Hematopoietic multipotent progenitor cell treated with erythropoietin and hydrocortisone succinate and interleukin-3 and kit ligand, for 8 days (in vitro differentiated cells): ENCODE measurements at regions not wholly inside any gene's neighbourhood (a gene's known extent, or its start where the extent isn't known, plus 50 kb on each side); places are given as distances from the start of the nearest gene placed in this dataset.
"Not testable (repeated sequence)": the region's sequence is repeated elsewhere in the genome, so short reads cannot be mapped to it uniquely, and the experiment has no call there.

Source experiments
- DNase-seq: peaks from one replicate; pipeline ENCODE4 v3.0.0-alpha.2; 2015

DNA sequence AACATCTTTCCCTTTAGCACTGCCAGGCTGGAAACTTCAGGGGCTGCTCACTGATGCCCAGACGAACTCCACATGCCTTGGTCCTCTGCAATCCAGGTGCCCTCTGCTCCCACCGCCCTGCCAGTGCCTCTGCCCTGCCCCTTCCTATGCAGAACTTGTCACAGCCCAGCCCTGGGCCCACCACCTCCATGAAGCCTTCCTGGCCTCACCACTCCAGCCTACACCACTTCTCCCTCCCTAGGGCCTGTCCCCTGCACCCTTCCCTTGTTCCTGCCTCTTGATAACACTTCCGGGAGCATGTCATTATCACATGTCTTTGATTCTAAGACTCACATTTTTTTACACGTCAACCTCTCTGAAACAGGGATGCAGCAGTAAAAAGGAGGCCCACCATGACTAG is 627.2 kb downstream of the UQCRFS1 start:
- no peak for DNase-seq

DNA sequence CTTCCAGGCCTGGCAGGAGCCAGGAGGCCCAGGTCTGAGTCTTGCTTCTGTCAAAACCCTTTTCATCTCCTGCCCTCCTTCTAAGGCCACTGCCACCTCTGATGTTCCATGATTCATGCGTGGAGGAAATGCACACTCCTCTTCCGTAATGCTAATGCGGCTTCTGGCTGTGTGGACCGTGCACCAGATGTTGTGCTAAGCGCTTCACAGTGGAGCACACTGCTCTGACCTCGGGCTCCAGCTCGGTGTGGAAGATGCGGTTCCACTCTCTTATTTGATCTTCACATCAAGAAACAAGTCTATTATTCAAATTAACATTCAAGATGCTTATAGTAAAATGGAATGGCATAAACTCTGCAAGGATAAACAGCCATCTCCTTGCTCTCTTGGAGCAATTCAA is 629.2 kb downstream of the UQCRFS1 start:
- no peak for DNase-seq

DNA sequence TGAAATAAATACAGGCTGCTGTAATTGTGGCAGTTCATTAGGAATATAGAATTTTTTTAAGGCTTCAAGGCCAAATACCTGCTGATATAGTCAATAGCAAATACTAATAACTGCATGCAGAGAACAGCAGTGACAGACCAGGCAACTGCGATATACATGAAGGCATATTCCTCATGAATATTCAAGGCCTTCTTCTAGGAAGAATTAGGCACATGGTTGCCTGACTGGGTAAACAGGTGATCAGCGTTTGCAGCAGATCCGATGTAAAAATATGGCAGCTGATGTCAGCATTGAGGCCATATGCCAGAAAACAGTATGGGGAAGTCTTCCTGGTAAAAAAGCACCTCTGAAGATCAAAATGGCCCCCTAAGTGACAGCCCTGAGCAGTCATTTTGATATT is 629.7 kb downstream of the UQCRFS1 start:
- no peak for DNase-seq

DNA sequence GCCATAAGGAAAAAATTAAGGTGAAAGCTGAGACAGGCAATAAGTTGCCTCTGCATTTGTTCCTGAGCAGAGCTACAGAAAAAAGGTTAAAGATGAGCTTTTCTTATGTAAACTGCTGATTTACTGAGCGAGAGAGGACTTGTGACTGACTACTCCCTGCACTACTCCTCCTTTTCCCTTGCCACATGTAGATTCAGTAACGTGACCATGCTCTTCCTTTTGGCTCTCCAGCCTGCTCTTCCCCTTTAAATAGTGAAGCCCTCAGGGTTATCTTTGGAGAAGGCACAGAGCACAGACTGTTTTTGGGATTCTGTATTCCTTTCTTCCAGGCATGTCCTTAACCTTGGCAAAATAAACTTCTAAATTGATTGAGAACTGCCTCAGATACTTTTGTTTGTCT is 630.2 kb downstream of the UQCRFS1 start:
- no peak for DNase-seq

DNA sequence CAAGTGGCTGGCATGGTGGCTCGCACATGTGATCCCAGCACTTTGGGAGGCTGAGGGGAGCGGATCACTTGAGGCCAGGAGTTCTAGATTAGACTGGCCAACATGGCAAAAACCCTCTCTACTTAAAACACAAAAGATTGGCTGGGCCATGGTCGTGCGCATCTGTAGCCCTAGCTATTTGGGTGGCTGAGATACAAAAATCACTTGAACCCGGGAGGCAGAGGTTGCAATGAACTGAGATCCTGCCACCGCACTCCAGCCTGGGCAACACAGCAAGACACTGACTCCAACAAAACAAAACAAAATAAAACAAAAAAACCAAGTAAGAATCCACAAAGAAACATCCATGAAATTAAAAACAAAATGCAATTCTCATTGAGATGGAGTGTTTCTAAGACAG is 630.6 kb downstream of the UQCRFS1 start:
- DNase-seq, result no peak

DNA sequence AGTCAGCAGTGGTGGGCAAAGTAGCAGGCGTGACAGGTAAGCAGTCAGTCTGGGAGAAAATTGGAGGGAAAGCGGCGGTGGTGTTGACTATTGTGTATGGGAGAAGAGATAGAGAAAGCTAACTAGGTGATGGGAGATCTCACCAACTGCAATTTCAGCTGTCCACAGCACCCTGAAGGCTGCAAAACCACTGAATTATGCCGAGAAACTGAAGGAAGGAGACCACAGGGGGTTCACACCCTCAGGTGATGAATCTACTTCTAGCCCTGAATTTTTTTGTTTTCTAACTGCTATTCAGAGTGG is 631.5 kb downstream of the UQCRFS1 start:
- no peak for DNase-seq

DNA sequence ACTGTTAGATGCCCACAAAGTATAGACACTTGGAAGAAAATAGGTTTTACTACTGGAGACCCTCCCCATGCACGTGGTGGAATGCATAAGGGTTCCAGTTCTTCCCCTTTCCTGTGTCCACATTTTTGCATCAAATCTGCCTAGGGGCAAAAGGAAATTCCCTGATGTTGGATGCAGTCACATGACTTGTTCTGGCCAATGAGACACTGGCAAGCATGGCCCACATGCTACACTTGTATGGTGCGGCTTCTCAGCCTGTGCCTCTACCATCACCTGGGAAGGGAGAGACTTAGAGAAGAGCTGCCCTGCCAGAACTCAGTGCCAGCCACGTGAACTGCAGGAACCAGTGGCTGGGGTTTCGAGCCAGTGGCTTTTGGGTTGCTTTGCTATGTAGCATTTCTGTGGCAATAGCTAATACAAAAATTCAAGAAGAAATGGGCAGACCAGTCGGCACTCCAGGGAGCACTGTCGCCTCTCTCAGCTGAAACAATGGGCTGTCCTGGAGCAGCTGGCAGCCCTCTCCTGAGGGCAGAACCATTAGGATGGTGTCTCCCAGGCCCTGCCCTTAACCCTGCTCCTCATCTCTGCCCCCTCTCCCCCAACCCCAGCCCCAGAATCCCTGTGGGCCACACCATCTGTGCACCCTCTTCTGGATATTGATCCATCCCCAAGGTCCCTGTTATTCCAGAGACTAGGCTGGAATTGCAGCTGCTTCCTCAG is 634.0 kb downstream of the UQCRFS1 start:
- DNase-seq, result no peak

DNA sequence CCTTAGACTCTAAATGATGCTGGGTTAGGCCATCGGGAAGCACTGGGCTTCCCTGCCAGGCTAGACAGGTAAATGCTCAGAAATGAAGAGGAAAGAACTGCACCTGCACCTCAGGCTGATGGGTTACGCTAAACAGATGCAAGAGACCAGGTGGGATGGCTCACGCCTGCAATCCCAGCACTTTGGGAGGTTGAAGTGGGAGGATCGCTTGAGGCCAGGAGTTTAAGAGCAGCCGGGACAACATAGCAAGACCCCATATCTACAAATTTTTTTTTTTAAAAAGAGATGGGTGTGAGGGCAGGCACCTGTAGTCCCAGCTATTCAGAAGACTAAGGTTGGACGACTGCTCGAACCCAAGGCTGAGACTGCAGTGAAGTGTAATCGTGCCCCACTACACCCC is 634.7 kb downstream of the UQCRFS1 start:
- DNase-seq, result no peak

DNA sequence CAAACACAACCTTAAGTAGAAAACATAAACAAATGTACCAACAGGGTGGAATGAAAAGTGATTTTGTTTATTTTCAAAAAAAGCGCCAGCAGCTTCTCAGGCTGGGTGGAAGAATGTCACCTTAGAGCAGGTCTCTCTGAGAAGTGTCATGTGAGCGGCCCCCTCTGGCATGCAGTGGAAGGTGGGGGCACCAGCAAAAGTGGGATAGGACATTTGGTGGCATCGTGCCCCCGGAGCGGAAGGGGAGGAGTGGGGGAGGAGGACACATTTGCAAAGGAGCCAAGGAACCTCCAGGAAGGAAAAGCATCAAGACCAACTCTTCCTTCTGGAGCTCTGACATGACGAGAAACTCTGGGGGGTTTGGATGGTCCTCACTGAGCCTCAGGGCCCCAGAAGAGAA is 635.3 kb downstream of the UQCRFS1 start:
- no peak for DNase-seq

DNA sequence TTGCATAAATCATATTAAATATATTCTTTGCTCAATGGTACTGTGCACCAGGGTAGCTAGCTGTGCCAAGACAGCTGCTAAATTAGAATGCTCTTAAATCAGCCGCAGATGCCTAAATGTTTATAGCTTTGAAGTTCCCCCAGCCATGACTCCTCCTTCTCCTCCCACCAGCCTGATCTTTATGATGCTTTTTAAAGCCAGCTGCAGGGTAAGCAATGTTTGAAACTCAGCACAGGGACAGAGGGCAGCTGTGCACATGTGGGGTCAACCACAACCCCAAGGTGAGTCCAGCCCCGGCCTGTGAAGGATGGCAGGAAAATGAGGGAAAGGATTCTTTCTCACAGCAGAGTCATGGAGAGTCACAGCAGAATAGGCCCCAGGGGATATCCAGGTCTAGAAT is 635.7 kb downstream of the UQCRFS1 start:
- no peak for DNase-seq

DNA sequence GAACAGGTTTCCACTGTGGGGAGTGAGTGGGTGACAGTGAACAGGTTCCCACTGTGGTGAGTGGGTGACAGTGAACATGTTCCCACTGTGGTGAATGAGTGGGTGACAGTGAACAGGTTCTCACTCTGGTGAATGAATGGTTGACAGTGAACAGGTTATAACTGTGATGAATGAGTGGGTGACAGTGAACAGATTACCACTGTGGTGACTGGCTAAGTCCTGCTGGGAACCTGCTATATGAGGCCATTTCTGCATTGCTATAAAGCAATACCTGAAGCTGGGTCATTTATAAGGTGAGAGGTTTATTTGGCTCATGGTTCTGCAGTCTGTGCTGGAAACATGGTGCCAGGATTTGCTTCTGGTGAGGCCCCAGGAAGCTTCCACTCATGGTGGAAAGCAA is 637.1 kb downstream of the UQCRFS1 start:
- no peak for DNase-seq

DNA sequence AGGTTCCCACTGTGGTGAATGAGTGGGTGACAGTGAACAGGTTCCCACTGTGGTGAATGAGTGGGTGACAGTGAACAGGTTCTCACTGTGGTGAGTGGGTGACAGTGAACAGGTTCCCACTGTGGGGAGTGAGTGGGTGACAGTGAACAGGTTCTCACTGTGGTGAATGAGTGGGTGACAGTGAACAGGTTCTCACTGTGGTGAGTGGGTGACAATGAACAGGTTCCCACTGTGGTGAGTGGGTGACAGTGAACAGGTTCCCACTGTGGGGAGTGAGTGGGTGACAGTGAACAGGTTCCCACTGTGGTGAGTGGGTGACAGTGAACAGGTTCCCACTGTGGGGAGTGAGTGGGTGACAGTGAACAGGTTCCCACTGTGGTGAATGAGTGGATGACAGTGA is 637.6 kb downstream of the UQCRFS1 start:
- not testable (repeated sequence) for DNase-seq

DNA sequence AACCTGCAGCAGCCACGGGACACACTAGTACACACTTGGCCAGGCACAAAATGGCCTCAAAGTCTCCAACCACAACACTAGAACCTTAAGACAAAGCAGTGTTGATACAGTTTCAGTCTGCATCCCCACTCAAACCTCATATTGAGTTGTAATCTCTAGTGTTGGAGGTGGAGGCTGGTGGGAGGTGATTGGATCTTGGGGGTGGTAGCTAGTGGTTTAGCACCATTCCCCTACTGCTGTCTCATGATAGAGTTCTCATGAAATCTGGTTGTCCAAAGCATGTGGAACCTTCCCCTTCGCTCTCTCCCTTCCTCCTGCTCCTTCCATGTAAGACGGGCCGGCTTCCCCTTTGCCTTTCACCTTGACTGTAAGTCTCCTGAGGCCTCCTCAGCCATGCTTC is 638.7 kb downstream of the UQCRFS1 start:
- no peak for DNase-seq

DNA sequence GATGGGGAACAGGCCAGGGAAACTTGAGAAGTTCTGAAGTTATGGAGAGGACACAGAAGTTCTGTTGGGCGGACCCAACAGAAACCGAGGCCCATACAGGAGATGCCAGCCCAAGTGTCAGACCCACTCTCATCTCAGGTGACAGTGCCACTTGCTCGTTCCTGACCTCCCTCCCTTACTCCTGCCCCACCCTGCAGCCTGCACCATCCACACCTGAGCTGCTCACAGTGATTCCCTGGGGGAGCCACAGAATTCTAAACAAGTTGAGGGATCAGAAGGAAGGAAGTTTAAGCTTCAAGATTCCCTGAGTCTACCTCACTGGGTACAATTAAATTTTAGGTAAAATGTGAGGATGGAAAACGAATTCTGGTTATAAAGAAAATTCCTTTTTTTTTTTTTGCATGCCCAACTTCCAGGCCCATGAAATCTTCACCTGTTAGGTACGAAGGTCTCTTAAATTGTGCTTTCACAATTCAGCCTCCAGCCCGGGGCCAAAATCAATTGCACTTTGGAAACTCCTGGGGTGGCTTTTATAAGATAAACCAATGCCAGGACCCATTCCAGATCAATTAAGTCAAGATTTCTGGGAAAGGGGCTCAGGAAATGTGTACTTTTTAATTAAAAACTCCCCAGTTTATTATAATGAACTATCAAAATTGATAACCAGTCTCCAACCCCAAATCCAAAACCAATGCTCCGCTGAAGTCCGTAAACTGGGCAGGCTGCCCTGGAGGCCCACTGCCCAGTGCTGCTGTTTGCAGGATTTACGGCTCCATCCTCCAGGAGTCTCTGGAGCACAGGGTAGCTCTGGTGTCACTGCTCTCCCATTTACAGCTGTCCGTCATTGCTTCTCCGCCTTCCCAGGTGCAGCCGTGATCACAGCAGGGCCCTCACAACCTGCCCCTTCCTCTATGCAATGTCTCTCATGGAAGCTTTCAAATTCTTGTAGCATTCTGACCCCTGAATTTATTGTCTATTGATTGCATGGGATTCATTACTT is 643.5 kb downstream of the UQCRFS1 start:
- no peak for DNase-seq

DNA sequence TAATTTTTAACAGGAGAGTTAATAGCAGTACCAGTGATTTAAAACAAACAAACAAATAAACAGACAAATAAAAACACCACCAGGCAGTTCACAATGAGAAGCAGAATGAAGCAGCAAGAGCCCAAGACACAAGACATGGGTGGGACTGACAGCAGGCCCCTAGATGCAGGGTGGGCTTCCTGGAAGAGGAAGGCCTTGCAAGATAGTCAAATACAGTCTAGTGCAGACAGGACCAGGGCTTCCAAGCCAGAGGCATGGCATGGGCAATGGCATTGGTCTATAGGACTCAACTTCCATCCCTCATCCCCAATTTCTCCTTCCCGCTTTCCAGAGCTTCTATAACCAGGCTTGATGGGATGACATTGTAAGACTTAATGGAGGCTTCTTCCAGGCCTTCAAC is 645.1 kb downstream of the UQCRFS1 start:
- DNase-seq, result no peak

DNA sequence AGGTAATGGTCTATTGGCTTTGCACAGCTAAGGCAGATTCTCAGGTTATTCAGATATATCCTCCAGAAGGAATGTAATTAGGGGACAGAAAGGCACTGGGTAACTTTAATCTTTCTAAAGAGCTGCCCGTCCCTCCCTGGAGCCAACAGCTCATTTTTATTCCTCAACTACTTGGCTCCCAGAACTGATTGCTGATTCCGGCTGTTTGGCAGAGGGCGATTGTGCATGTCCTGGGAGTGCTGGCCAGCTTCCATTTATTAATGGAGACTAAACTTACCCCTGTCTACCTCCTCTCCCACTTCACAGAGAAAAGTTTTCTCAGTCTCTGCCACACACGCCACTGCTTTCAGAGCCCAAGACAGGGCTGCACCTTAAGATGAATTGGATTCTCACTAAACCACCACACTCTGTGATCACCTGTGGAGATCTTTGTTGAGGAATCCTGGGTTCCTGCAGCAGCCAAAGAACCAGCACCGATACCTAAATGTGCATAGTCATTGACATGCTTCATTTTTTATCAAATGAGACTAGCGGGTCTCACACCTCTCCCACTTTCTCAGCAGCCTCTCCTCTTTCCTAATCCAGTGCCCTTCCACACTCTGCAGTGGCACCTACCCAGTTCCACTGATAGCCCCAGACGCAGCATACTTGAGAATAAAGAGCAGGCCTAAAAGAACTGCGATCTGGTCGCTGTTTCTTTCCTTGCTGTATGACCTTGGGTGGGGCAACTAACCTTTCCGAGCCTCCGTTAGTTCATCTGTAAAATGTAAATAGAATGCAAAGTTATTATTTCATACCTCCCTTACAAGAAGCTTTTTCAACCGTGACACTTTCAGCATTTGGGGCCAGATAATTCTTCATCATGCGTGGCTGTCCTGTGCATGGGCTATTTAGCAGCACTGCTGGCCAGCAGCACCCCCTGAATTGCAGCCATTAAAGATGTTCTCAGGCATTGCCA is 648.7 kb downstream of the UQCRFS1 start:
- no peak for DNase-seq

DNA sequence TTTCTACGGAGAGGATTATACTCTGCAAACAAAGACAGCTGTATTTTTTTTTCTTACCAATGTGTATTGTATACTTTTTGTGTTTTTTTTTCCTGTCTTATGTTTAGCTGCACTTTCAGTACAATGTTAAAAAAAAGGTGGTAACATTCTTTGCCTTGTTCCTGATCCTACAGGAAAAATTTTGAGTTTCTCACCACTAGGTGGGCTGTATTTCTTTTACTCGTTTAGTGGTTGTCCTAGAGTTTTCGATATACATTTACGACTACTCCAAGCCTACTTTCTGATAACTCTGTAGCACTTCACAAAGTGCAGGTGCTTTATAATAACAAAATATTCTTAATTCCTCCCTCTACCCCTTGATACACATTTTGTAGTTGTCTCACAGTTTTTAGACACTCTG is 652.2 kb downstream of the UQCRFS1 start:
- no peak for DNase-seq

DNA sequence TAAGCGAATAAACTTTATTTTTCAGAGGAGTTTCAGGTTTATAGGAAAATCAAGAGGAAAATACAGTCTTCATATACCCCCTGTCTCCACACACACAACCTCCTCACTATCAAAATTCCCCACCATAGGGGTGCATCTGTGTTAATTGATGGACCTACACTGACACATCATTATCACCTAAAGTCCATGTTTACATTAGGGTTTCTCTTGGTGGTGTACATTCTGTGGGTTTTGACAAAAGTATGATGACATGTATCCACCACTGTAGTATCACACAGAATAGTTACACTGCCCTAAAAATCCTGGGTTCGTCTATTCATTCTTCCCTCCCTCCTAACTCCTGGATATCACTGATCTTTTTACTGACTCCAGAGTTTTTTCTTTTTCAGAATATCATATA is 654.2 kb downstream of the UQCRFS1 start:
- no peak for DNase-seq

DNA sequence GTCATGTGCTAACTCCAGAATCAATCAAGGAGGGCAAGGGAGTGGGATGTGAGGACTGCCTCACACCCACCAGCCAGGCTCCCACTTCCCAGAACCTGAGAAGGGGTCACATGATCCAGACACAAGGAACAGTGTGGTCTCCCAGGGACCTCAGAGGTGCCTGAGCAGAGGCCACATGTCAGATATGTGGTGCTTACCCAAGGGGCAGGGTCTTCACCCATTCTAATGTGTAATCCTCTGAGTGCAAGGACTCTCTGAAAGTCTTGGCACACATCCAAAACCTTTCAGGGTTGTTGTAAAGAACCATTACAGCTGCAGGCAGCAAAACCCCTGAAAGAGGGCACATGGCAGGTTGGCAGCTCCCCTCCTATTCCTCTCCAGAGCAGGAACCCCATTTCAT is 656.6 kb downstream of the UQCRFS1 start:
- no peak for DNase-seq

DNA sequence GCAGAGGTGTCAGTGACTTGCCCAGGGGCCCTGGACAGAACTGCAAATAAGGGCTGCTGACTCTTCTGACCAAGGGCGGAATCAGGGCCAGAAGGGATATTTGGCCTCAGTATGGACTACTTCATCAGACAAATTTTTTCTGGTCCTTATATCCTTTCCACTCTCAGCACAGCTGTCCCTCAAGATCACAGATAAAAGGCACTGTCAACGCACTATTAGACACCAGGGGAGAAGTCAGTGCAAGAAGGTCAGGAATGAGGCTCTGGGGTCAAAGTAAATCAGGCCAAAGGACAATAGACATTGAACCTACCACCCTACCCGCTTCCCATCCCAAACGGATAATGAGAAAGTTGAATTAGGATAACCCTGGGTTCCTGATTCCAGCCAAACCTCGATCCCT is 657.6 kb downstream of the UQCRFS1 start:
- no peak for DNase-seq

DNA sequence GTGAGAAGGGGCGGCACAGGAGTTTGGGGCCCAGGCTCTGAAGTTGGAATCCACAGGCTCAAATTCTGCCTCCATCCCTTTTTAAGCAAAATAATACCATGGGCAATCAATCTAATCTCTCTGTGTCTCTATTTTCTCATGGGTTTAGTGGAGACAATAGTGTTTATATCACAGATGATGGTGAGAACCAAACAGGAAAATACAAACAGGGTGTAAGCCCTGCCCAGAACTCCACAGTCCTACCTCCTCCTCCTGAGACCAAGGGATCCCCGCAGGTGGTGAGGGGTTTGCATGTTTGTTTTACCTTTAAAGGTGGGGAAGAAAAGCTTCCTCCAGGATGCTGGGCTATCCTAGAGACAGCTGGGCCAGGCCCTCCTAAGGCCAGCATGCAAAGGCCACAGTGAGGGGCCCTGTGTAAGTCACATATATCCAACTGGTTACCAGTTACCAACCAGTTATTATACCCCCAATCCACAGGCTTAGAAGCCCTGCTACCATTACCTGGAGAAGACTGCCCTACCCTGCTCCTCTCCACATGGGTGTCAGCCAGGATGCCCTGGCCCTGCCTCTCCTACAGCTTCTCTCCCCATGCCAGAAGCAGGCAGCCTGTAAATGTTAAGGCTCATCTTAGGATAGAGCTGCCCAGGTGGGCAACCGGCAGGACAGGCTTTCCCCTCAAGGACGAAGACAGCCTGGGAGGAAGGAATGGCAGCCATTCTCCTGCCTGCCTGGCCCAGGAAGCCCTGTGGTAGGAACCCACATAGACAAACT is 658.4 kb downstream of the UQCRFS1 start:
- no peak for DNase-seq

DNA sequence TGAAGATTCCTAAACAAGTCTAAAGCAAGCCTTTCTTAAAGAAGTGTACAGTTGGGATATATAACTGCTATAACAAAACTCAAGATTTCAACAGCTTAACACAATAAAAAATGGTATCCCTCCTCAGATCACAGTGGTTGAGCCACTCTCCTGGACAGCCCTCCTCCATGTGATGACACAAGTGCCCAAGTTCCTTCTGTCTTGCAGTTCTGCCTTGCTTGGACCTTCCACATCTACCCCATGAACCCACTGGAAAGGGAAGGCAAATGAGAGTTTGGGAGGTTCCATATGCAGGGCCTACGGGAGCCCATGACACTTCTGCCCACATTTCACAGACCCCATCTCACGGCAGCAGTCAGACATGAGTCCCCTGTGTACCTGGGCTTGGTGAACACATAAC is 659.2 kb downstream of the UQCRFS1 start:
- DNase-seq, result no peak

DNA sequence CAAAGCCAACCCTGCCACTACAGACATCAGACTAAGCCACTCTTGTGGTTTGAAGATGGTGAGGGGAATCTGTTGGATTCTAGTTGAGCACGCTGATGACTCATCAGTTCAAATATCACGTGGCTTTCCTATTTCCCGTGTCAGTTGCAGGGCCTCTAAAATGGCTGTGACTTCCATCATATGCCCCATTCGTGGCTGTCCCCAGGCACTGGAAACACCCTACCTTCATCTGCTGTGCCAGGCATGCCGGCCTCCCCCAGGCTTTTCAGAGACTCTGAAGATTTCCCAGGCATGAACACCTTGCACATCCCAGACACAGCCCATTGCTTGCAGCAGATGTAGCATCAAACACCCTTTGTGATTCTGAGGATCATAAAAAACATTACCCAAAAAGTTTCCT is 659.9 kb downstream of the UQCRFS1 start:
- no peak for DNase-seq
